ENCODE measurements at regions not wholly inside any gene's neighbourhood (a gene's known extent, or its start where the extent isn't known, plus 50 kb on each side); places are given as distances from the start of the nearest gene placed in this dataset.

GRCh38 chr1:198842686-198843085 is 203.8 kb downstream of the PTPRC start:
- TF ChIP-seq CTCF (IDR thresholded peaks at IDR 0.05) (no peak), POLR2AphosphoS5 (IDR thresholded peaks at IDR 0.05) (no peak)

All from suprapubic skin (tissue), 3 donors.